ENCODE measurements at regions not wholly inside any gene's neighbourhood (a gene's known extent, or its start where the extent isn't known, plus 50 kb on each side); places are given as distances from the start of the nearest gene placed in this dataset.

DNA sequence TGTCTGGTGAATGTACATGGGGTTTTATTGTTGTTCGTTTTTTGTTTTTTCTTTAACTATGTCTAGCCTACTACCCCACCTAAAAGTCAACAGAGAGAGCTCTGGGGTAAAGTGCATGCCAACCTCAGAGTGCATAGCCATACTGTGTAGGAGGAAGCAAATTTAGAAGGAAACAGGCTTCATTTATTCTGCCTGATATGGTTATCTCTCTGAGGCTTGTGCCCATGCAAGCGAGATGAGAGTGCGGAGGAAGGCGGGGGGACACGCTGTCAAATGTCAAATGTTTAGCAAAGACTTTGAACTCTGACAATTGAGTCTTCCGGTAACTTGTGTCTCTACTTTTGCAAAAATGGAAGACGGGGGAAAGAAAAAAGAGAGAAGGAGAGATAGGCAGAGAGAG lies 295.5 kb downstream of the ETS1 start (continued):
- TF ChIP-seq SMC3 (conservative IDR thresholded peaks at IDR 0.05; ENCODE audit: poor library complexity), result no peak

DNA sequence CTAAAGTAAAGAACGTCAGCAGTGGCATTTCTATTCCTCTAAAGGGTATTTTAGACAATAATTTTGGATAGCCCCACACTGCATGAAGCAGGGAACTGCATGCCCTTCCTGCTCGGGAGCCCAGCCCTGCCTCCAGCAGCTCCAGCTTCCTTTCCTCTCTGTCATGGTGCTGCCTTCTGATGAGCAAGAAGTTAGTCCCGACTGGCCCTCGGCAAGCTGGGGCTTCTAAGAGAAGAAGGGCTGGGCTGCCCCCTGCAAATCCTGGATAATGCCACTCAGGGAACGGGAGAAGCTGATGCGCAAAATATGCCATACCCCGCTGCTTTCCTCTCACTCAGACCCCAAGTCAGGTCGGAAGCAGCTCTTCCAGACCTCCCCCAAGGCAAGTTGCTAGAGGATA lies 296.4 kb downstream of the ETS1 start:
- no peaks in the 10 kb centered on the region for H3F3A ChIP-seq (ENCODE audit: insufficient read depth, low read length, poor library complexity, severe bottlenecking)
- H4K20me1 ChIP-seq (ENCODE audit: insufficient read depth), result no peaks in the 10 kb centered on the region
- no peaks in the 10 kb centered on the region for H3K79me2 ChIP-seq (replicated peaks; ENCODE audit: insufficient read depth, low read length)
- H2AFZ ChIP-seq (ENCODE audit: low read depth, low read length), result no peak overlapping the region
- no peaks in the 10 kb centered on the region for H3K9me2 ChIP-seq (ENCODE audit: insufficient read depth, low read length)
- H3K4me3 ChIP-seq (ENCODE audit: low read length), result no peak overlapping the region
- no peaks in the 10 kb centered on the region for H3K36me3 ChIP-seq (ENCODE audit: insufficient read depth, low read length)
- H3K9ac ChIP-seq (ENCODE audit: low read length), result no peak overlapping the region
- no peaks in the 10 kb centered on the region for H3K9me3 ChIP-seq (ENCODE audit: low read length)
- TF ChIP-seq CTCF (IDR thresholded peaks at IDR 0.05; ENCODE audit: poor library complexity, severe bottlenecking) (no peak), TAF1 (IDR thresholded peaks at IDR 0.05; ENCODE audit: low read depth) (no peak), MXI1 (conservative IDR thresholded peaks at IDR 0.05; ENCODE audit: poor library complexity, severe bottlenecking) (no peak), EZH2 (IDR thresholded peaks at IDR 0.05; ENCODE audit: borderline replicate concordance, insufficient read depth, low read length, poor library complexity, severe bottlenecking) (no peak), POLR2AphosphoS5 (IDR thresholded peaks at IDR 0.05) (no peak), RAD21 (conservative IDR thresholded peaks at IDR 0.05) (no peak), EP300 (conservative IDR thresholded peaks at IDR 0.05; ENCODE audit: poor library complexity, severe bottlenecking) (no peak), SMC3 (conservative IDR thresholded peaks at IDR 0.05; ENCODE audit: poor library complexity) (no peak)
- TF ChIP-seq, protein P1, sequence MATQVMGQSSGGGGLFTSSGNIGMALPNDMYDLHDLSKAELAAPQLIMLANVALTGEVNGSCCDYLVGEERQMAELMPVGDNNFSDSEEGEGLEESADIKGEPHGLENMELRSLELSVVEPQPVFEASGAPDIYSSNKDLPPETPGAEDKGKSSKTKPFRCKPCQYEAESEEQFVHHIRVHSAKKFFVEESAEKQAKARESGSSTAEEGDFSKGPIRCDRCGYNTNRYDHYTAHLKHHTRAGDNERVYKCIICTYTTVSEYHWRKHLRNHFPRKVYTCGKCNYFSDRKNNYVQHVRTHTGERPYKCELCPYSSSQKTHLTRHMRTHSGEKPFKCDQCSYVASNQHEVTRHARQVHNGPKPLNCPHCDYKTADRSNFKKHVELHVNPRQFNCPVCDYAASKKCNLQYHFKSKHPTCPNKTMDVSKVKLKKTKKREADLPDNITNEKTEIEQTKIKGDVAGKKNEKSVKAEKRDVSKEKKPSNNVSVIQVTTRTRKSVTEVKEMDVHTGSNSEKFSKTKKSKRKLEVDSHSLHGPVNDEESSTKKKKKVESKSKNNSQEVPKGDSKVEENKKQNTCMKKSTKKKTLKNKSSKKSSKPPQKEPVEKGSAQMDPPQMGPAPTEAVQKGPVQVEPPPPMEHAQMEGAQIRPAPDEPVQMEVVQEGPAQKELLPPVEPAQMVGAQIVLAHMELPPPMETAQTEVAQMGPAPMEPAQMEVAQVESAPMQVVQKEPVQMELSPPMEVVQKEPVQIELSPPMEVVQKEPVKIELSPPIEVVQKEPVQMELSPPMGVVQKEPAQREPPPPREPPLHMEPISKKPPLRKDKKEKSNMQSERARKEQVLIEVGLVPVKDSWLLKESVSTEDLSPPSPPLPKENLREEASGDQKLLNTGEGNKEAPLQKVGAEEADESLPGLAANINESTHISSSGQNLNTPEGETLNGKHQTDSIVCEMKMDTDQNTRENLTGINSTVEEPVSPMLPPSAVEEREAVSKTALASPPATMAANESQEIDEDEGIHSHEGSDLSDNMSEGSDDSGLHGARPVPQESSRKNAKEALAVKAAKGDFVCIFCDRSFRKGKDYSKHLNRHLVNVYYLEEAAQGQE (IDR thresholded peaks at IDR 0.05; ENCODE audit: borderline replicate concordance), result no peak
- H3K27ac ChIP-seq (ENCODE audit: low read length), result no peak overlapping the region
- no peak overlapping the region for H3K4me2 ChIP-seq (ENCODE audit: low read length)
- no peaks in the 10 kb centered on the region for H3K27me3 ChIP-seq (ENCODE audit: insufficient read depth, low read depth, low read length)

- no peaks in the 10 kb centered on the region for H3K36me3 ChIP-seq (ENCODE audit: insufficient read depth, low read length)
- TF ChIP-seq CTCF (IDR thresholded peaks at IDR 0.05; ENCODE audit: poor library complexity, severe bottlenecking) (peak; percentile 91), MXI1 (conservative IDR thresholded peaks at IDR 0.05; ENCODE audit: poor library complexity, severe bottlenecking) (no peak), POLR2AphosphoS5 (IDR thresholded peaks at IDR 0.05) (no peak), EZH2 (IDR thresholded peaks at IDR 0.05; ENCODE audit: borderline replicate concordance, insufficient read depth, low read length, poor library complexity, severe bottlenecking) (no peak), TAF1 (IDR thresholded peaks at IDR 0.05; ENCODE audit: low read depth) (no peak), EP300 (conservative IDR thresholded peaks at IDR 0.05; ENCODE audit: poor library complexity, severe bottlenecking) (no peak), RAD21 (conservative IDR thresholded peaks at IDR 0.05) (peak; percentile 95), SMC3 (conservative IDR thresholded peaks at IDR 0.05; ENCODE audit: poor library complexity) (peak; percentile 94)
- TF ChIP-seq, protein P1 (IDR thresholded peaks at IDR 0.05; ENCODE audit: borderline replicate concordance), result no peak
- H2AFZ ChIP-seq (ENCODE audit: low read depth, low read length), result no peak overlapping the region
- H3K4me2 ChIP-seq (ENCODE audit: low read length), result no peak overlapping the region
- H3F3A ChIP-seq (ENCODE audit: insufficient read depth, low read length, poor library complexity, severe bottlenecking), result no peaks in the 10 kb centered on the region
- no peaks in the 10 kb centered on the region for H3K27me3 ChIP-seq (ENCODE audit: insufficient read depth, low read depth, low read length)
- no peaks in the 10 kb centered on the region for H3K79me2 ChIP-seq (replicated peaks; ENCODE audit: insufficient read depth, low read length)
- no peak overlapping the region for H3K27ac ChIP-seq (ENCODE audit: low read length)
- no peak overlapping the region for H3K4me3 ChIP-seq (ENCODE audit: low read length)
- no peaks in the 10 kb centered on the region for H3K9me2 ChIP-seq (ENCODE audit: insufficient read depth, low read length)
- H3K9ac ChIP-seq (ENCODE audit: low read length), result no peak overlapping the region
- no peaks in the 10 kb centered on the region for H3K9me3 ChIP-seq (ENCODE audit: low read length)
- H4K20me1 ChIP-seq (ENCODE audit: insufficient read depth), result no peaks in the 10 kb centered on the region
Measured at GRCh38 chr11:128290106-128290840, 297.1 kb downstream of the ETS1 start.
